OCI-LY1 (cell line): ENCODE measurements at regions not wholly inside any gene's neighbourhood (a gene's known extent, or its start where the extent isn't known, plus 50 kb on each side); places are given as distances from the start of the nearest gene placed in this dataset.
"Not testable (repeated sequence)": the region's sequence is repeated elsewhere in the genome, so short reads cannot be mapped to it uniquely, and the experiment has no call there.

Source experiments
- EZH2 ChIP-seq: fragments of 200-600 bp; sonication (generic), shearing (Covaris generic); IDR thresholded peaks from 2 replicates; pipeline ENCODE4 v1.8.0; 2017; ENCODE audit warnings: borderline replicate concordance, mixed run types, mild to moderate bottlenecking, antibody characterized with exemption, low read length, moderate library complexity, mixed read lengths
- TF ChIP-seq, protein P1 (sequence below): fragments of 200-600 bp; sonication (generic), shearing (Covaris generic); IDR thresholded peaks from 2 replicates; pipeline ENCODE4 v1.5.1; 2017; ENCODE audit warnings: mild to moderate bottlenecking, antibody characterized with exemption, low read length, moderate library complexity, mixed read lengths

DNA sequence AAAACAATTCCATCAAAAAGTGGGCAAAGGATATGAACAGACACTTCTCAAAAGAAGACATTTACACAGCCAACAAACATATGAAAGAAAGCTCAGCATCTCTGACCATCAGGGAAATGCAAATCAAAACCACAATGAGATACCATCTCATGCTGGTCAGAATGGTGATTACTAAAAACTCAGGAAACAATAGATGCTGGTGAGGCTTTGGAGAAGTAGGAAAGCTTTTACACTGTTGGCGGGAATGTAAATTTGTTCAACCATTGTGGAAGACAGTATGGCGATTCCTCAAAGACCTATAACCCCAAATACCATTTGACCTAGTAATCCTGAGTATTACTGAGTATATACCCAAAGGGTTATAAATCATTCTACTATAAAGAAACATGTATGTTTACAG, 452.9 kb downstream of the SEMA3D start:
- TF ChIP-seq EZH2 = not testable (repeated sequence)
- TF ChIP-seq, protein P1, sequence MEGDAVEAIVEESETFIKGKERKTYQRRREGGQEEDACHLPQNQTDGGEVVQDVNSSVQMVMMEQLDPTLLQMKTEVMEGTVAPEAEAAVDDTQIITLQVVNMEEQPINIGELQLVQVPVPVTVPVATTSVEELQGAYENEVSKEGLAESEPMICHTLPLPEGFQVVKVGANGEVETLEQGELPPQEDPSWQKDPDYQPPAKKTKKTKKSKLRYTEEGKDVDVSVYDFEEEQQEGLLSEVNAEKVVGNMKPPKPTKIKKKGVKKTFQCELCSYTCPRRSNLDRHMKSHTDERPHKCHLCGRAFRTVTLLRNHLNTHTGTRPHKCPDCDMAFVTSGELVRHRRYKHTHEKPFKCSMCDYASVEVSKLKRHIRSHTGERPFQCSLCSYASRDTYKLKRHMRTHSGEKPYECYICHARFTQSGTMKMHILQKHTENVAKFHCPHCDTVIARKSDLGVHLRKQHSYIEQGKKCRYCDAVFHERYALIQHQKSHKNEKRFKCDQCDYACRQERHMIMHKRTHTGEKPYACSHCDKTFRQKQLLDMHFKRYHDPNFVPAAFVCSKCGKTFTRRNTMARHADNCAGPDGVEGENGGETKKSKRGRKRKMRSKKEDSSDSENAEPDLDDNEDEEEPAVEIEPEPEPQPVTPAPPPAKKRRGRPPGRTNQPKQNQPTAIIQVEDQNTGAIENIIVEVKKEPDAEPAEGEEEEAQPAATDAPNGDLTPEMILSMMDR = not testable (repeated sequence)
